ENCODE measurements at regions not wholly inside any gene's neighbourhood (a gene's known extent, or its start where the extent isn't known, plus 50 kb on each side); places are given as distances from the start of the nearest gene placed in this dataset.

- no peak for TF ChIP-seq CTCF (IDR thresholded peaks at IDR 0.05; ENCODE audit: extremely low read depth in 1 of 2, insufficient read depth in 1 of 2, low read depth in 1 of 2, low read length in 2 of 2)
- TF ChIP-seq EZH2 (IDR thresholded peaks at IDR 0.05; ENCODE audit: borderline replicate concordance, low read depth, low read length, severe bottlenecking): no peak
- no peak for TF ChIP-seq POLR2A (IDR thresholded peaks at IDR 0.05; ENCODE audit: low read depth, low read length)
- TF ChIP-seq JUN (IDR thresholded peaks at IDR 0.05; ENCODE audit: borderline replicate concordance, insufficient read depth, insufficient read length, low read depth): no peak
- TF ChIP-seq MYC (IDR thresholded peaks at IDR 0.05; ENCODE audit: low read depth, low read length): no peak
- TF ChIP-seq MAX (IDR thresholded peaks at IDR 0.05; ENCODE audit: insufficient read depth, insufficient read length): no peak
Observed at GRCh38 chr1:10918531-10918930, 93.9 kb upstream of the TARDBP start.
